GM19239 (cell line): ENCODE measurements at regions not wholly inside any gene's neighbourhood (a gene's known extent, or its start where the extent isn't known, plus 50 kb on each side); places are given as distances from the start of the nearest gene placed in this dataset.
A peak's percentile ranks its signal among the peaks of the same experiment; 100 is the strongest.

Source experiments
- DNase-seq: peaks from one replicate; pipeline ENCODE4 v3.0.0; 2011; ENCODE audit warnings: low spot score; ENCODE audit not compliant: insufficient read length
- FAIRE-seq: peaks from 2 replicates; lab custom pipeline; 2011; peaks lifted over from hg19 to GRCh38; lab: Jason Lieb, UNC

DNA sequence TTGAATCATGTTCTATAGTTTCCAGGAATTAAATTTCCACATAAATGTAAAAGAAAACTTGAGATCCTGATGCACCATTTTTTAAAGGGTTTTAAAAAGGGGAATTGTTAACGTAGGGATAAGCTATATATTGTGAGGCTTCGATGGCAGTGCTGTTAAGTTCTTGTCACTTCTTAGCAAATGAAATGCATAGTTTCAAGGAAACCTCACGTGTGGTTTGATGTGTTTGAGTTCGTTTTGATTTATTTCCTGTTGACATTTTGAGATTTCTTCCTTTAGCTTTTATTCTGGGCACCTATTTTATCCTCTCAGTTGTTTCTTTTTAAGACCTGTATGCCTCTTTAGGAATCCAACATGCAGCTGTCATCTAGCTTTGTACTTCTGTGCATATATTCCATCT, 301.0 kb downstream of the DOCK8 start:
- no peak for DNase-seq
- FAIRE-seq: no peak

DNA sequence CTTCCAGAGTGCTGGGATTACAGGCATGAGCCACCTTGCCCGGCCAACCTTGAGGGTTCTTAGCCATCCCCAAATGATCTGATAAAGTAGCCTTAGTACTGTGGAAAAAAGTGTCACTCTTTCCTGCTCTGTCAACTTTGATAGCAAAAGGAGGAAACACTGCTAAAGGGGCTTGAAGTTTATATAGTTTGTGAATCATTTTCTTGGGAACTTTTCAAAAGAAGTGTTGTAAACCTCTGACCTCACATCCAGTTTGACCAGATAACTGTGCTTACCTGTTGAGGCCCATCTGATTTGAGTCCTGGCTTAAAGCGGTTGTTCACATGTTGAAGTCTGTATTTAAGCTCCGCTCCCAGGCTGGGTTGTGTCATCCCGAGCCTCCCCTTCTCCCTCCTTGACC, 303.3 kb downstream of the DOCK8 start:
- DNase-seq (no peak), FAIRE-seq (no peak)

GRCh38 chr9:518540-518939, 303.9 kb downstream of the DOCK8 start:
- no peak for DNase-seq
- no peak for FAIRE-seq

DNA sequence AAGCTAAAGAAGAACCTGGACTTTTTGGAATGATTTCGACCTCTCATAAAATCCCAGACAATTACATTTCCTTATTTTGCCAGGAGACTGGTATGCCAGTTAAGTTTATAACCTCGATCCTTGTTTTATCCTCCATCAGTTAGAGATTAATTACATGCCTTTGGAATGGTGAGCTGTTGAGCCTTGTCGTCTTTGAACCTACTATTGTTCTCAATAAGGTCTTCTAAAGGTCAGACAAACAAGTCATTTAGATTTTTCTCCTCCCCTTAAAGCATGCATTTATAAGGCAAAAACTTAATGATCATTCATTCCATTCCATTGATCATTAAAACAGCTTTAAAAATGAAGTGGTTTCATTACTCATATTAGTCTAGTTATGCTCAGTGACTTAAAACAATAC, 304.9 kb downstream of the DOCK8 start:
- FAIRE-seq (no peak), DNase-seq (no peak)

GRCh38 chr9:520302-520701, 305.6 kb downstream of the DOCK8 start:
- FAIRE-seq (no peak), DNase-seq (no peak)

DNA sequence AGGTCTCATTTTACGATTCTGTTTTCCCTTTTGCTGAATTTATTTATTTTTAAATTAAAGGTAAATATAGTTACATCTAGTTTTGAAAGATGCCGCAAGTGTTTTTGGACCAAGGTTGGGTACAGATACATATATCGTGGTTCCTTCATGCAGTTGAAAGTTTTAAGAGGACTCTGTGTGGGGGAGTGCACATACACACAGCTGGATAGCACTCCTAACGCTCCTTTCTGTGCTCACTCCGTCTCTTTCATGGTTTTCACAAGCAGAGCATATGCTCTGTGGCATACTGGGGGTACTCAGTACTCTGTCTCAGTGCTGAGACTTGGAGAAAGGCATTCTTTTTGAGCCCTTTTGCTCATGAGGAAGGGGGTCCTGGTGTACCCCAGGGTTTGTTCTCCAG, 307.5 kb downstream of the DOCK8 start:
- no peak for FAIRE-seq
- no peak for DNase-seq

- FAIRE-seq: no peak
- no peak for DNase-seq
Measured at GRCh38 chr9:522658-523057, 308.0 kb downstream of the DOCK8 start.

- no peak for FAIRE-seq
- DNase-seq: no peak
Measured at GRCh38 chr9:523444-523843, 308.8 kb downstream of the DOCK8 start.

GRCh38 chr9:524008-524407, 309.3 kb downstream of the DOCK8 start:
- DNase-seq (no peak), FAIRE-seq (no peak)

- DNase-seq (peak; percentile 27), FAIRE-seq (no peak)
Measured at GRCh38 chr9:526904-527591, 312.4 kb downstream of the DOCK8 start.

DNA sequence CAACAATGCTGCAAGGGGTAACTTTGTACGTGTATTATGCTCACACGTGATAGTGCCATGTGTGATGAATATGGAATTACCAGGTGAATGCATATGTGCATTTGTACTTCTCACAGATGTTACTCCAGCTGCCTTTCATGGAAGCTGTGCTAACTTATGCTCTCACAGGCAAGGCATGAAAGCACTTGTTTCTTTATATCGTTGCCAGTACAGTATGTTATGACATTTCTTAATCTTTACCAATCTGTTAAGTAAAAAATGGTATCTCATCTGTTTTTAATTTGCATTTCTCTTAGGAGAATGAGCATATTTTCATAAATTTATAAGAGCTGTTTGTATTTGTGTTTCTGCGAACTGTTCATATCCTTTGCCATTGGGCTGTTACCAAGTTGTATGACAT, 311.8 kb upstream of the DMRT1 start:
- FAIRE-seq (no peak), DNase-seq (no peak)

DNA sequence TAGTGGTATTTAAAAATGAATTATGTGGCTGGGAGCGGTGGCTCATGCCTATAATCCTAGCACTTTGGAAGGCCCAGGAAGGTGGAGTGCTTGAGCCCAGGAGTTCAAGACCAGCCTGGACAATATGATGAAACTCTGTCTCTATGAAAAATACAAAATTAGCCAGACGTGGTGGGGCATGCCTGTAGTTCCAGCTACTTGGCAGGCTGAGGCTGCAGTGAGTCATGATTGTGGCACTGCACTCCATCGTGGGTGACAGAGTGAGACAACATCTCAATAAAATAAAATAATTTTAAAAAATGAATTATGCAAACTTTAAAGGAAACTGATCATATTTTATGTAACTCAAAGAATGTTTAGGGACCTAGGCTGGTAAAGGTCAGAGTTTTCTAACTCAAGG, 310.8 kb upstream of the DMRT1 start:
- DNase-seq (no peak), FAIRE-seq (no peak)

GRCh38 chr9:532707-533106, 308.8 kb upstream of the DMRT1 start:
- no peak for DNase-seq
- no peak for FAIRE-seq

- FAIRE-seq (no peak), DNase-seq (no peak)
Measured at GRCh38 chr9:534886-535285, 306.6 kb upstream of the DMRT1 start.

DNA sequence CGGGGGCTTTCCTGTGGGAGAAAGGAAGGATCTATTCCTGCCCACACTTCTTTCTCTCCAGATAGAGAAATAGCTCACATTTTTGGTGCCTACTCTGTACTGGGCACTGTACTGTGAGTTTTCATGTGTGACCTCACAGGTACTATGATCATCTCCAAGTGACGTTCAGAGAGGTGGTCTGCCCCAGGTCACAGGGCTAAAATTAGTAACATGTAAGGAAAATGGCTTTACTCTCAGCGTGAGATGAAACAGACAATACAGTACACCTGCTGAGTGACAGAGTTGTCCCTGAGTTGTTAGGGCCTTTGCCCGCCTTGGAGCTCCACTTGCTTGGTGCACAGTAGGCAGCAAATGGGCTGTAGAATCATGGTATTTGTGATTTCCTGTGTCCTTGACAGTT, 306.1 kb upstream of the DMRT1 start:
- no peak for DNase-seq
- FAIRE-seq: no peak

- no peak for DNase-seq
- FAIRE-seq: peak; percentile 4
Measured at GRCh38 chr9:536597-537511, 304.6 kb upstream of the DMRT1 start.

DNA sequence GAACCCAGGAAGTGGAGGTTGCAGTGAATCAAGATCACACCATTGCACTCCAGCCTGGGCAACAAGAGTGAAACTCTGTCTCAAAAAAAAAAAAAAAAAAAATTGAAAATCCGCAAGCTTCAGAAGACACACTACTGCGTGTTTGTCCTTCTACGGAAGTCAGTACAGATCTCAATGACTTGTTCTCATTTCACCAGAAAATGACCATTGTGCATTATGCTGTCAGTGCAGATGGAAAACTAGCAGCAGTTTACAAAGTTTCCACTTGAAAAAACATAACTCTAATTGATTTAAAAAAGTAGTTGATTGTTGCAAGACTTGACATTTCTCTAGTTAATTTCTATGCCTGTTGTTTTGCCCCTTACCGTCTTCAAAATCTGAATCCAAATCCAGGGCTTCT, 298.0 kb upstream of the DMRT1 start:
- FAIRE-seq: no peak
- DNase-seq: no peak

DNA sequence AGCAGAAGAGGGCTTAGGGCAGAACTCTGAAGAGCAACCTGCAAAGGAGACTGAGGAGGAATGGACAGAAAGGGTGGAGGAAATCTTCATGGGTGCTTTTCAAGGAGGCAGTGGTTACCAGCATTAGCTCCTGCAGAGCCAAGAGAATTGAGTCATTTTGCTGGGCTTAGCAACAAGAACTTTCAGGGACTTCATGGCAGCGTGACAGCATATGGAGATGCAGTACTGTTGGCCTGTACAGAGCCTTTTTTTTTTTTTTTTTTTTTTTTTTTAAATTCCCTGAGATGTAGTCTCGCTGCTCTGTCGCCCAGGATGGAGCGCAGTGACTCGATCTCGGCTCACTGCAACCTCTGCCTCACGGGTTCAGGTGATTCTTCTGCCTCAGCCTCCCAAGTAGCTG, 296.0 kb upstream of the DMRT1 start:
- DNase-seq (no peak), FAIRE-seq (no peak)

GRCh38 chr9:546235-546634, 295.3 kb upstream of the DMRT1 start:
- FAIRE-seq (no peak), DNase-seq (no peak)

DNA sequence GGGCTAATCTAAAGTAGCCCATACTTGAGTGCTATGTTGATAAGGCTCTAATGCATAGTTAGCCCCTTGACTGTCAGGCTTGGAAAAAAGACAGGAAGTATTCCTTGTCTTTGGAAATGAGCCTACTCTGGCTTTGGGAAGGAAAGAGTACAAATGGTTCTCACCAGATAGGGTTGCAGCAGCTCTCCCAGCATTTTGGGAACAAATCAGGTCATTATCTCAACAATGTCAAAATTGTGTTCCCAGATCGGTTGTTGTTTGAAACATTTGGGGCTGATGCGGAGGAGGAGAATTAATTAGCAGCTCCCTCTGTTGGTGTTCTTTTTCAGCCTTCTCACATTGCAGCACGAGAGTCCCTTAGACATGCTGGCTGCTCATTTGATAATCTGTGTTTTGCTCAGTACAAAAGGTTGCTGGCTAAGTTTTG, 294.7 kb upstream of the DMRT1 start:
- no peak for DNase-seq
- no peak for FAIRE-seq

DNA sequence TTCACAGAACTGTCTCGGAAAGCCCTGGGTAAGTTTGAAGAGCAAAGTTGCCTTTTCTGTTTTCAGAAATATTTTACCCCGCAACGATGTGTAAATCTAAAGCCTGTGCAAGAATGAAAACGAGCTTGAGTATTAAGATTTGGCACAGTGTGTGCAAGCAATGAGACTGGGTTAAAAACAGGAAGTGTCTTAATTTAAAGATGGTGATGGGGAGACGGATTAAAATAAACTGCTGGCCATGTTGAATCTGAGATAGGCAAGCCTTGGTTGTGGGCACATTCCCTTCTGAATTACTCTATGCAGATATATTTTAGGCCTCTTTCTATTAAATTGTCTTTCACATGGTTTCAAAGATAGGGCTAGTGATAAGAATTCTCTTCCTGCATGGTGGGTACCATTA, 294.2 kb upstream of the DMRT1 start:
- no peak for FAIRE-seq
- DNase-seq: no peak
